ENCODE measurements at regions not wholly inside any gene's neighbourhood (a gene's known extent, or its start where the extent isn't known, plus 50 kb on each side); places are given as distances from the start of the nearest gene placed in this dataset.
"Not testable (repeated sequence)": the region's sequence is repeated elsewhere in the genome, so short reads cannot be mapped to it uniquely, and the experiment has no call there.

DNA sequence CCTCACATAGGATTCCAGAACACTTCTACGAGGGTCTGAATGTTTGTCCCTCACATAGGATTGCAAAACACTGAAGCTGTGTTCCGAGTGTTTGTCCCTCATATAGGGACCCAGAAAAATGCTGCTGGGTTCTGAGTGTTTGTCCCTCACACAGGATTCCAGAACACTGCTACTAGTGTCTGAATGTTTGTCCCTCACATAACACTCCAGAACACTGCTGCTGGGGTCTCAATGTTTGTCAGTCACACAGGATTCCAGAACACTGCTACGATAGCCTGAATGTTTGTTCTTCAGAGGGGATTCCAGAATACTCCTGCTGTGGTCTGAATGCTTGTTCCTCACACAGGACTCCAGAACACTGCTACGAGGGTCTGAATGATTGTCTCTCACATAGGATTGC, 218.7 kb downstream of the FOXD4L6 start:
- Histone ChIP-seq H3K9me3 (no peaks in the 10 kb centered on the region), H3K4me1 (ENCODE audit: control insufficient read depth in 1 of 2, insufficient read depth in 2 of 2, low read depth in 1 of 2, low read length in 1 of 2) (no peaks in the 10 kb centered on the region), H3K4me2 (no peak overlapping the region), H2AFZ (ENCODE audit: low read depth) (no peak overlapping the region), H3K27me3 (ENCODE audit: insufficient read depth) (no peaks in the 10 kb centered on the region), H4K20me1 (ENCODE audit: insufficient read depth) (no peaks in the 10 kb centered on the region), H3K36me3 (replicated peaks in 1 of 2; ENCODE audit: control insufficient read depth in 1 of 2, insufficient read depth in 2 of 2, low read length in 1 of 2) (no peaks in the 10 kb centered on the region), H3K79me2 (ENCODE audit: insufficient read depth) (no peaks in the 10 kb centered on the region), H3K9me2 (no peaks in the 10 kb centered on the region), H3K27ac (ENCODE audit: low read depth in 2 of 2, low read length in 1 of 2) (no peak overlapping the region), H3K9ac (no peak overlapping the region), H3F3A (replicated peaks; ENCODE audit: insufficient read depth) (no peaks in the 10 kb centered on the region), H3K4me3 (ENCODE audit: low read depth in 2 of 2, low read length in 1 of 2) (no peak overlapping the region)
- CTCF ChIA-PET: no interaction called here
- POLR2A ChIA-PET: no interaction called here
- WGBS (ENCODE audit: low lambda C conversion rate): 50% methylated on average over 4 of the region's 4 CpGs
- TF ChIP-seq PBX3 (IDR thresholded peaks at IDR 0.05): no peak
- no peak for TF ChIP-seq YY1 (IDR thresholded peaks at IDR 0.05; ENCODE audit: low read depth)
- TF ChIP-seq, protein P1, sequence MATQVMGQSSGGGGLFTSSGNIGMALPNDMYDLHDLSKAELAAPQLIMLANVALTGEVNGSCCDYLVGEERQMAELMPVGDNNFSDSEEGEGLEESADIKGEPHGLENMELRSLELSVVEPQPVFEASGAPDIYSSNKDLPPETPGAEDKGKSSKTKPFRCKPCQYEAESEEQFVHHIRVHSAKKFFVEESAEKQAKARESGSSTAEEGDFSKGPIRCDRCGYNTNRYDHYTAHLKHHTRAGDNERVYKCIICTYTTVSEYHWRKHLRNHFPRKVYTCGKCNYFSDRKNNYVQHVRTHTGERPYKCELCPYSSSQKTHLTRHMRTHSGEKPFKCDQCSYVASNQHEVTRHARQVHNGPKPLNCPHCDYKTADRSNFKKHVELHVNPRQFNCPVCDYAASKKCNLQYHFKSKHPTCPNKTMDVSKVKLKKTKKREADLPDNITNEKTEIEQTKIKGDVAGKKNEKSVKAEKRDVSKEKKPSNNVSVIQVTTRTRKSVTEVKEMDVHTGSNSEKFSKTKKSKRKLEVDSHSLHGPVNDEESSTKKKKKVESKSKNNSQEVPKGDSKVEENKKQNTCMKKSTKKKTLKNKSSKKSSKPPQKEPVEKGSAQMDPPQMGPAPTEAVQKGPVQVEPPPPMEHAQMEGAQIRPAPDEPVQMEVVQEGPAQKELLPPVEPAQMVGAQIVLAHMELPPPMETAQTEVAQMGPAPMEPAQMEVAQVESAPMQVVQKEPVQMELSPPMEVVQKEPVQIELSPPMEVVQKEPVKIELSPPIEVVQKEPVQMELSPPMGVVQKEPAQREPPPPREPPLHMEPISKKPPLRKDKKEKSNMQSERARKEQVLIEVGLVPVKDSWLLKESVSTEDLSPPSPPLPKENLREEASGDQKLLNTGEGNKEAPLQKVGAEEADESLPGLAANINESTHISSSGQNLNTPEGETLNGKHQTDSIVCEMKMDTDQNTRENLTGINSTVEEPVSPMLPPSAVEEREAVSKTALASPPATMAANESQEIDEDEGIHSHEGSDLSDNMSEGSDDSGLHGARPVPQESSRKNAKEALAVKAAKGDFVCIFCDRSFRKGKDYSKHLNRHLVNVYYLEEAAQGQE (IDR thresholded peaks at IDR 0.05; ENCODE audit: low read depth, low read length): no peak
- no peak for TF ChIP-seq USF2 (IDR thresholded peaks at IDR 0.05; ENCODE audit: borderline replicate concordance, low read depth, low read length)
- TF ChIP-seq MXI1 (IDR thresholded peaks at IDR 0.05; ENCODE audit: low read depth, low read length): no peak
- no peak for TF ChIP-seq RAD21 (IDR thresholded peaks at IDR 0.05; ENCODE audit: low read length)
- no peak for TF ChIP-seq TCF12 (IDR thresholded peaks at IDR 0.05)
- TF ChIP-seq USF1 (IDR thresholded peaks at IDR 0.05; ENCODE audit: borderline replicate concordance, low read depth): no peak
- DNase-seq: no peak

- H3K9me3 ChIP-seq; H3K9me2 ChIP-seq; H3K4me3 ChIP-seq (ENCODE audit: low read depth in 2 of 2, low read length in 1 of 2); H4K20me1 ChIP-seq (ENCODE audit: insufficient read depth); POLR2A ChIA-PET; H3K4me1 ChIP-seq (ENCODE audit: control insufficient read depth in 1 of 2, insufficient read depth in 2 of 2, low read depth in 1 of 2, low read length in 1 of 2); H3F3A ChIP-seq (replicated peaks; ENCODE audit: insufficient read depth); H3K36me3 ChIP-seq (replicated peaks in 1 of 2; ENCODE audit: control insufficient read depth in 1 of 2, insufficient read depth in 2 of 2, low read length in 1 of 2); H3K9ac ChIP-seq; H3K27me3 ChIP-seq (ENCODE audit: insufficient read depth); DNase-seq; H3K27ac ChIP-seq (ENCODE audit: low read depth in 2 of 2, low read length in 1 of 2); H3K79me2 ChIP-seq (ENCODE audit: insufficient read depth); H2AFZ ChIP-seq (ENCODE audit: low read depth); CTCF ChIA-PET; H3K4me2 ChIP-seq: not testable (repeated sequence)
- WGBS (ENCODE audit: low lambda C conversion rate): 58% methylated on average over 8 of the region's 8 CpGs
These were observed 219.4 kb downstream of the FOXD4L6 start for GRCh38 chr9:40909111-40909510.
